ENCODE measurements at regions not wholly inside any gene's neighbourhood (a gene's known extent, or its start where the extent isn't known, plus 50 kb on each side); places are given as distances from the start of the nearest gene placed in this dataset.

- Histone ChIP-seq H3K4me3 (ENCODE audit: low read depth, low read length) (no peak overlapping the region), H3K36me3 (replicated peaks) (no peaks in the 10 kb centered on the region), H3K27ac (no peak overlapping the region), H3K27me3 (replicated peaks) (no peaks in the 10 kb centered on the region)
- in situ Hi-C loops (cut with HindIII; ENCODE audit: low pct_ligation_motif_present, low sequenced_read_pairs) = no loop called here
- no peak for TF ChIP-seq CTCF (IDR thresholded peaks at IDR 0.05; ENCODE audit: low read depth, low read length, missing control alignments)
- DNase-seq = no peak
Measured at GRCh38 chr1:24998563-24999245, 68.6 kb upstream of the RUNX3 start.

GRCh38 chr1:24996983-24997893, 67.2 kb upstream of the RUNX3 start:
- no peak for TF ChIP-seq CTCF (IDR thresholded peaks at IDR 0.05; ENCODE audit: low read depth, low read length, missing control alignments)
- H3K27ac ChIP-seq = no peak overlapping the region
- H3K36me3 ChIP-seq (replicated peaks) = no peaks in the 10 kb centered on the region
- no peak for DNase-seq
- H3K27me3 ChIP-seq (replicated peaks) = no peaks in the 10 kb centered on the region
- in situ Hi-C loops (cut with HindIII; ENCODE audit: low pct_ligation_motif_present, low sequenced_read_pairs) = no loop called here
- H3K4me3 ChIP-seq (ENCODE audit: low read depth, low read length) = no peak overlapping the region

GRCh38 chr1:24996456-24996855, 66.4 kb upstream of the RUNX3 start:
- Histone ChIP-seq H3K27ac (no peak overlapping the region), H3K4me3 (ENCODE audit: low read depth, low read length) (no peak overlapping the region), H3K27me3 (replicated peaks) (no peaks in the 10 kb centered on the region), H3K36me3 (replicated peaks) (no peaks in the 10 kb centered on the region)
- no peak for TF ChIP-seq CTCF (IDR thresholded peaks at IDR 0.05; ENCODE audit: low read depth, low read length, missing control alignments)
- DNase-seq = no peak
- in situ Hi-C loops (cut with HindIII; ENCODE audit: low pct_ligation_motif_present, low sequenced_read_pairs) = no loop called here

- H3K4me3 ChIP-seq (ENCODE audit: low read depth, low read length) = no peak overlapping the region
- no peak overlapping the region for H3K27ac ChIP-seq
- no peak for TF ChIP-seq CTCF (IDR thresholded peaks at IDR 0.05; ENCODE audit: low read depth, low read length, missing control alignments)
- no peak for DNase-seq
- H3K27me3 ChIP-seq (replicated peaks) = no peaks in the 10 kb centered on the region
- no peaks in the 10 kb centered on the region for H3K36me3 ChIP-seq (replicated peaks)
- in situ Hi-C loops (cut with HindIII; ENCODE audit: low pct_ligation_motif_present, low sequenced_read_pairs) = no loop called here
Measured at GRCh38 chr1:24995661-24996060, 65.6 kb upstream of the RUNX3 start.

- no peaks in the 10 kb centered on the region for H3K36me3 ChIP-seq (replicated peaks)
- H3K27me3 ChIP-seq (replicated peaks) = no peaks in the 10 kb centered on the region
- in situ Hi-C loops (cut with HindIII; ENCODE audit: low pct_ligation_motif_present, low sequenced_read_pairs) = no loop called here
- no peak overlapping the region for H3K27ac ChIP-seq
- DNase-seq = no peak
- H3K4me3 ChIP-seq (ENCODE audit: low read depth, low read length) = no peak overlapping the region
- TF ChIP-seq CTCF (IDR thresholded peaks at IDR 0.05; ENCODE audit: low read depth, low read length, missing control alignments) = no peak
Measured at GRCh38 chr1:24995140-24995539, 65.1 kb upstream of the RUNX3 start.
